ENCODE measurements at regions not wholly inside any gene's neighbourhood (a gene's known extent, or its start where the extent isn't known, plus 50 kb on each side); places are given as distances from the start of the nearest gene placed in this dataset.

DNA sequence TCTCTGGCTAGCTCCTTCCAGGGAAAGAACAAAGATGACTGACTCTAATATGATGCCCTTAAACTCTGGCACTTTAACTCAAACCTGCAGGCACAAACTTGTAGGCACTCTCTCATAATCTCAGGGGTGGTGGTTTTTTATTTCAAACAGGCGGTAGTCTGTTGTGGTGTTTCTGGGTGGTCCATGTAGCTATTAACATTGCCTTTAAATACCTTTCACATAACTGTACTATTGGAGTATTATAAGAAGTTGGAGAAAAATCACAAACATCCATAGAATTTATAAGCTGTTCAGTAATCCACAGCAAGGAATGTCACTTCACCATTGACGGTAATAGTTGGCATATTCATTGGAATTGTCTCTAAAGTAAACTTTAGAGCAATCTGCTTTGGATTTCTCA, 204.2 kb upstream of the PDE5A start:
- TF ChIP-seq, protein P1, sequence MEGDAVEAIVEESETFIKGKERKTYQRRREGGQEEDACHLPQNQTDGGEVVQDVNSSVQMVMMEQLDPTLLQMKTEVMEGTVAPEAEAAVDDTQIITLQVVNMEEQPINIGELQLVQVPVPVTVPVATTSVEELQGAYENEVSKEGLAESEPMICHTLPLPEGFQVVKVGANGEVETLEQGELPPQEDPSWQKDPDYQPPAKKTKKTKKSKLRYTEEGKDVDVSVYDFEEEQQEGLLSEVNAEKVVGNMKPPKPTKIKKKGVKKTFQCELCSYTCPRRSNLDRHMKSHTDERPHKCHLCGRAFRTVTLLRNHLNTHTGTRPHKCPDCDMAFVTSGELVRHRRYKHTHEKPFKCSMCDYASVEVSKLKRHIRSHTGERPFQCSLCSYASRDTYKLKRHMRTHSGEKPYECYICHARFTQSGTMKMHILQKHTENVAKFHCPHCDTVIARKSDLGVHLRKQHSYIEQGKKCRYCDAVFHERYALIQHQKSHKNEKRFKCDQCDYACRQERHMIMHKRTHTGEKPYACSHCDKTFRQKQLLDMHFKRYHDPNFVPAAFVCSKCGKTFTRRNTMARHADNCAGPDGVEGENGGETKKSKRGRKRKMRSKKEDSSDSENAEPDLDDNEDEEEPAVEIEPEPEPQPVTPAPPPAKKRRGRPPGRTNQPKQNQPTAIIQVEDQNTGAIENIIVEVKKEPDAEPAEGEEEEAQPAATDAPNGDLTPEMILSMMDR (IDR thresholded peaks at IDR 0.05): no peak
- no peak for TF ChIP-seq POLR2A (IDR thresholded peaks at IDR 0.05)

All from vagina (tissue), 2 donors.